Adrenal gland (tissue), 9 donors: ENCODE measurements at regions not wholly inside any gene's neighbourhood (a gene's known extent, or its start where the extent isn't known, plus 50 kb on each side); places are given as distances from the start of the nearest gene placed in this dataset.
A peak's percentile ranks its signal among the peaks of the same experiment; 100 is the strongest.

Experiments
- DNase-seq, 7 donors: peaks; one replicate each; pipeline ENCODE4 v3.0.0-alpha.2; 2019 to 2020
- H3K27ac ChIP-seq, 5 donors: fragments of 200-600 bp; sonication (generic) in 4 of 5; 1 replicate in 3 of 5; 2 replicates in 2 of 5; pipeline versions ENCODE4 v1.5.1 to v1.8.0; 2016 to 2020; ENCODE audit warnings: mild to moderate bottlenecking in 1 of 5
- H3K27me3 ChIP-seq: fragments of 200-600 bp; 2 replicates; pipeline ENCODE4 v1.8.0; 2021
- H3K36me3 ChIP-seq, 2 donors: fragments of 200-600 bp; replicated peaks in 1 of 2; 1 replicate in 1 of 2; 2 replicates in 1 of 2; pipeline versions ENCODE4 v1.5.1 to v1.8.0; 2018 to 2022
- H3K4me1 ChIP-seq, 2 donors: fragments of 200-600 bp; replicated peaks in 1 of 2; 1 replicate in 1 of 2; 2 replicates in 1 of 2; pipeline versions ENCODE4 v1.5.1 to v1.8.0; 2018 to 2021
- H3K4me3 ChIP-seq, 4 donors: fragments of 200-600 bp; sonication (generic) in 3 of 4; one replicate each; pipeline ENCODE4 v1.5.1; 2016 to 2018
- H3K9me3 ChIP-seq, 3 donors: fragments of 200-600 bp; sonication (generic) in 1 of 3; replicated peaks in 1 of 3; 1 replicate in 2 of 3; 2 replicates in 1 of 3; pipeline versions ENCODE4 v1.5.1 to v1.8.0; 2016 to 2021
- CTCF ChIP-seq, 6 experiments: fragments of 450-650 bp in 4 of 6; fragments of 200-600 bp in 2 of 6; sonication (generic) in 1 of 6; IDR thresholded peaks; 1 replicate in 5 of 6; 2 replicates in 1 of 6; pipeline versions ENCODE4 v1.5.1 to v1.8.0; 2016 to 2021; ENCODE audit warnings: antibody characterized with exemption in 6 of 6, mild to moderate bottlenecking in 2 of 6, moderate library complexity in 1 of 6
- POLR2A ChIP-seq, 2 donors: fragments of 450-650 bp; IDR thresholded peaks; one replicate each; pipeline ENCODE4 v1.6.1; 2017; ENCODE audit warnings: antibody characterized with exemption in 2 of 2, mild to moderate bottlenecking in 2 of 2, moderate library complexity in 1 of 2
- WGBS, 4 donors: extraction: QIAGEN DNeasy Blood & Tissue Kit in 2 of 4; methylation state at CpG; one replicate each; pipeline versions ENCODE4 v1.1.5 to v1.1.7; 2013 to 2017; 5-methylcytosine and 5-hydroxymethylcytosine counted together
- intact Hi-C, 2 donors: fragments of 100-400 bp; cut with DNase I; formaldehyde crosslinking; loops; one replicate each; pipeline versions ENCODE4 v1.14.1 to v1.15.0; 2022 to 2023
- donor health status: healthy with polysubstance abuse.
- donor health status: Bipolar disorder and iron deficiency.
- donor health status: DM: yes; HTN: yes; CAD: no.
- donor health status: DM: no; HTN: no; CAD: no.
- donor health status: DM: no; HTN: no; CAD: no.

GRCh38 chr13:33624253-33624652 is 193.7 kb upstream of the RFC3 start:
- H3K4me3 ChIP-seq = no peak overlapping the region
- H3K27me3 ChIP-seq = no peaks in the 10 kb centered on the region
- H3K27ac ChIP-seq = no peak overlapping the region
- 93 to 97% (median 94%) methylated on average over 3 of the region's 3 CpGs for WGBS, 4 donors
- TF ChIP-seq CTCF (IDR thresholded peaks at IDR 0.05) (no peak), POLR2A (IDR thresholded peaks at IDR 0.05) (no peak)
- no peaks in the 10 kb centered on the region for H3K9me3 ChIP-seq
- DNase-seq = no peak
- peaks cover 0 to 4% of the 10 kb centered on the region in 2 donors for H3K4me1 ChIP-seq
- H3K36me3 ChIP-seq = no peaks in the 10 kb centered on the region
- intact Hi-C loops = no loop called here

DNA sequence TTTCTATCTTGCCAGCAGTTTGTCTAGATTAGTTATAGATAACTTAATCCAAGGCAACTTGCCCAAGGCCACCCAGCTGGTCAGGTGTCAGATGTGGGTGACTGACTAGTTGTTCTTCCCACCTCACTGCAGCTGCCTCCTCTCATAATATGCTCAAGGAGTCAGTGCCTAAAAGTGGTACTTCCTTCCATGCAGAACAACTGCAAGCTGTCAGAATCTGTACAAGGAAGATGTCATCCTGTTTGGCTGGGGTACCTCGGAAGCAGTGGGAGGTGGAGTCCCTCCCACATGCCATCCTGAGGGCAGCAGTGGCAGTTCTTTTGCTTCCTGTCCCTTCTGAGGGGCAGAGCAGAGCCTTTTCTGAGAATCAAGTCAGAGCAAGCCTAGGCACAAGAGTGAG is 193.2 kb upstream of the RFC3 start:
- Histone ChIP-seq H3K4me1 (peaks cover 0 to 4% of the 10 kb centered on the region in 2 donors), H3K36me3 (no peaks in the 10 kb centered on the region), H3K27me3 (no peaks in the 10 kb centered on the region), H3K4me3 (no peak overlapping the region), H3K9me3 (no peaks in the 10 kb centered on the region), H3K27ac (peak overlapping the region in 1 of 5 donors; percentile 26)
- WGBS, 4 donors = 30 to 67% (median 59%) methylated on average over 1 of the region's 1 CpG
- no peak for TF ChIP-seq POLR2A (IDR thresholded peaks at IDR 0.05)
- TF ChIP-seq CTCF (IDR thresholded peaks at IDR 0.05) = no peak
- DNase-seq = no peak
- intact Hi-C loops = no loop called here

DNA sequence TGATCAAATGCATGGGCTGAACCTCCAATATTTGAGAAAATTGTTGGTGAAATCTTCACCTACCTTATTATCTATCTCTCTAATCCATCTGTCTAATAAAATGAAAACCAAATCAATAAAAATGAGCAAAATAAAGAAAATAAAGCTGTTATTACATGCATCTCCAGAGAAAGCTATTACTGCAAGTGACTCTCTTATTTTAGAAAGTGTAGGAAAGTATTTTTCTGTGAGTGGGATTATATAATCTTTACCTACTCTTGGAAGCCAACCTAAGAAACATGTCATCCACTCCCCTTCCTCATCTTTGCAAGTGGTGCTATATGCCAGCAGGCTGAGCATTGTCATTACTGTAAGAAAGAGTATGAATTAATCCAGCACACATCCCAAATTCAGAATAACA is 191.5 kb upstream of the RFC3 start:
- no peak overlapping the region for H3K4me3 ChIP-seq
- H3K4me1 ChIP-seq = peaks cover 0 to 4% of the 10 kb centered on the region in 2 donors
- H3K27me3 ChIP-seq = no peaks in the 10 kb centered on the region
- intact Hi-C loops = no loop called here
- no peak for TF ChIP-seq POLR2A (IDR thresholded peaks at IDR 0.05)
- TF ChIP-seq CTCF (IDR thresholded peaks at IDR 0.05) = no peak
- no peak for DNase-seq
- H3K36me3 ChIP-seq = no peaks in the 10 kb centered on the region
- no peak overlapping the region for H3K27ac ChIP-seq
- H3K9me3 ChIP-seq = no peaks in the 10 kb centered on the region

GRCh38 chr13:33628662-33629061 is 189.3 kb upstream of the RFC3 start:
- TF ChIP-seq CTCF (IDR thresholded peaks at IDR 0.05) (no peak), POLR2A (IDR thresholded peaks at IDR 0.05) (no peak)
- Histone ChIP-seq H3K27me3 (no peaks in the 10 kb centered on the region), H3K4me1 (peaks cover 0 to 4% of the 10 kb centered on the region in 2 donors), H3K9me3 (no peaks in the 10 kb centered on the region), H3K36me3 (no peaks in the 10 kb centered on the region), H3K4me3 (no peak overlapping the region), H3K27ac (no peak overlapping the region)
- 94 to 99% (median 98%) methylated on average over 6 of the region's 6 CpGs for WGBS, 4 donors
- no peak for DNase-seq
- intact Hi-C loops = no loop called here
